ENCODE measurements at regions not wholly inside any gene's neighbourhood (a gene's known extent, or its start where the extent isn't known, plus 50 kb on each side); places are given as distances from the start of the nearest gene placed in this dataset.

GRCh38 chr9:36738318-36738976 is 165.8 kb downstream of the MELK start:
- no peak for DNase-seq
- H3K27me3 ChIP-seq (replicated peaks in 2 of 5; ENCODE audit: control insufficient read depth in 4 of 5, insufficient read depth in 5 of 5, low read length in 4 of 5), result peaks cover 0 to 36% (median 18%) of the 10 kb centered on the region in 5 experiments

GRCh38 chr9:36739373-36740116 is 166.8 kb downstream of the MELK start:
- CTCF ChIA-PET, result interaction anchor here (1.6 kb wide), 1 partner anchor 11 kb away, joined by 6 read pairs; no protein-coding TSS in a partner anchor
- POLR2A ChIA-PET, result no interaction called here
- 2% methylated on average over 34 of the region's 47 CpGs for WGBS (ENCODE audit: insufficient coverage)
- peak overlapping the region in 3 of 7 experiments; percentile 33 to 64 (median 54) for H3K4me3 ChIP-seq (ENCODE audit: control insufficient read depth in 1 of 7, extremely low read depth in 1 of 7, insufficient read depth in 4 of 7, low read depth in 2 of 7, low read length in 6 of 7)
- H3K9me3 ChIP-seq (ENCODE audit: control extremely low read depth in 1 of 5, control insufficient read depth in 4 of 5, insufficient read depth in 2 of 5, low read depth in 1 of 5, low read length in 4 of 5), result no peaks in the 10 kb centered on the region
- peaks cover 0 to 41% (median 18%) of the 10 kb centered on the region in 5 experiments for H3K27me3 ChIP-seq (replicated peaks in 2 of 5; ENCODE audit: control insufficient read depth in 4 of 5, insufficient read depth in 5 of 5, low read length in 4 of 5)
- H3K4me1 ChIP-seq (ENCODE audit: control extremely low read depth in 1 of 4, control insufficient read depth in 4 of 4, insufficient read depth in 4 of 4, low read length in 3 of 4), result peaks cover 0 to 10% (median 7%) of the 10 kb centered on the region in 4 experiments
- peak in 2 of 3 donors; percentile 26 to 43 for DNase-seq
- H3K27ac ChIP-seq (ENCODE audit: insufficient read depth in 1 of 2, low read depth in 1 of 2, low read length in 2 of 2, poor library complexity in 1 of 2, severe bottlenecking in 2 of 2), result no peak overlapping the region
- no peaks in the 10 kb centered on the region for H3K36me3 ChIP-seq (ENCODE audit: control insufficient read depth in 4 of 4, insufficient read depth in 4 of 4, low read length in 3 of 4)

More at GRCh38 chr9:36738318-36738976, 165.8 kb downstream of the MELK start:
- H3K36me3 ChIP-seq (ENCODE audit: control insufficient read depth in 4 of 4, insufficient read depth in 4 of 4, low read length in 3 of 4), result no peaks in the 10 kb centered on the region
- WGBS (ENCODE audit: insufficient coverage), result 84% methylated on average over 6 of the region's 11 CpGs
- CTCF ChIA-PET, result interaction anchor here (1.0 to 1.6 kb wide), 2 partner anchors 9 to 104 kb away, joined by 3 to 6 read pairs; no protein-coding TSS in a partner anchor
- POLR2A ChIA-PET, result no interaction called here
- no peaks in the 10 kb centered on the region for H3K9me3 ChIP-seq (ENCODE audit: control extremely low read depth in 1 of 5, control insufficient read depth in 4 of 5, insufficient read depth in 2 of 5, low read depth in 1 of 5, low read length in 4 of 5)
- H3K4me1 ChIP-seq (ENCODE audit: control extremely low read depth in 1 of 4, control insufficient read depth in 4 of 4, insufficient read depth in 4 of 4, low read length in 3 of 4), result peaks cover 0 to 10% (median 7%) of the 10 kb centered on the region in 4 experiments
- no peak overlapping the region for H3K4me3 ChIP-seq (ENCODE audit: control insufficient read depth in 1 of 7, extremely low read depth in 1 of 7, insufficient read depth in 4 of 7, low read depth in 2 of 7, low read length in 6 of 7)
- H3K27ac ChIP-seq (ENCODE audit: insufficient read depth in 1 of 2, low read depth in 1 of 2, low read length in 2 of 2, poor library complexity in 1 of 2, severe bottlenecking in 2 of 2), result no peak overlapping the region

GRCh38 chr9:36742264-36742663 is 169.6 kb downstream of the MELK start:
- POLR2A ChIA-PET, result no interaction called here
- CTCF ChIA-PET, result interaction anchor here (0.8 to 2.0 kb wide), 2 partner anchors 9 to 17 kb away, joined by 4 read pairs; no protein-coding TSS in a partner anchor

GRCh38 chr9:36744678-36745077 is 172.0 kb downstream of the MELK start:
- 88% methylated on average over 3 of the region's 3 CpGs for WGBS (ENCODE audit: insufficient coverage)
- Histone ChIP-seq H3K9me3 (ENCODE audit: control extremely low read depth in 1 of 5, control insufficient read depth in 4 of 5, insufficient read depth in 2 of 5, low read depth in 1 of 5, low read length in 4 of 5) (no peaks in the 10 kb centered on the region), H3K27ac (ENCODE audit: insufficient read depth in 1 of 2, low read depth in 1 of 2, low read length in 2 of 2, poor library complexity in 1 of 2, severe bottlenecking in 2 of 2) (no peak overlapping the region), H3K36me3 (ENCODE audit: control insufficient read depth in 4 of 4, insufficient read depth in 4 of 4, low read length in 3 of 4) (no peaks in the 10 kb centered on the region), H3K4me3 (ENCODE audit: control insufficient read depth in 1 of 7, extremely low read depth in 1 of 7, insufficient read depth in 4 of 7, low read depth in 2 of 7, low read length in 6 of 7) (no peak overlapping the region), H3K4me1 (ENCODE audit: control extremely low read depth in 1 of 4, control insufficient read depth in 4 of 4, insufficient read depth in 4 of 4, low read length in 3 of 4) (peaks cover 0 to 6% (median 4%) of the 10 kb centered on the region in 4 experiments), H3K27me3 (replicated peaks in 2 of 5; ENCODE audit: control insufficient read depth in 4 of 5, insufficient read depth in 5 of 5, low read length in 4 of 5) (peaks cover 0 to 31% (median 10%) of the 10 kb centered on the region in 5 experiments)
- ChIA-PET POLR2A (no interaction called here), CTCF (no interaction called here)
- no peak for DNase-seq

More at GRCh38 chr9:36742264-36742663, 169.6 kb downstream of the MELK start:
- Histone ChIP-seq H3K4me1 (ENCODE audit: control extremely low read depth in 1 of 4, control insufficient read depth in 4 of 4, insufficient read depth in 4 of 4, low read length in 3 of 4) (peaks cover 0 to 10% (median 7%) of the 10 kb centered on the region in 4 experiments), H3K4me3 (ENCODE audit: control insufficient read depth in 1 of 7, extremely low read depth in 1 of 7, insufficient read depth in 4 of 7, low read depth in 2 of 7, low read length in 6 of 7) (no peak overlapping the region), H3K9me3 (ENCODE audit: control extremely low read depth in 1 of 5, control insufficient read depth in 4 of 5, insufficient read depth in 2 of 5, low read depth in 1 of 5, low read length in 4 of 5) (no peaks in the 10 kb centered on the region), H3K27me3 (replicated peaks in 2 of 5; ENCODE audit: control insufficient read depth in 4 of 5, insufficient read depth in 5 of 5, low read length in 4 of 5) (peaks cover 0 to 48% (median 13%) of the 10 kb centered on the region in 5 experiments), H3K36me3 (ENCODE audit: control insufficient read depth in 4 of 4, insufficient read depth in 4 of 4, low read length in 3 of 4) (no peaks in the 10 kb centered on the region), H3K27ac (ENCODE audit: insufficient read depth in 1 of 2, low read depth in 1 of 2, low read length in 2 of 2, poor library complexity in 1 of 2, severe bottlenecking in 2 of 2) (no peak overlapping the region)
- 75% methylated on average over 4 of the region's 5 CpGs for WGBS (ENCODE audit: insufficient coverage)
- DNase-seq, result no peak

GRCh38 chr9:36745977-36746376 is 173.3 kb downstream of the MELK start:
- H3K27me3 ChIP-seq (replicated peaks in 2 of 5; ENCODE audit: control insufficient read depth in 4 of 5, insufficient read depth in 5 of 5, low read length in 4 of 5), result peaks cover 0 to 20% (median 5%) of the 10 kb centered on the region in 5 experiments
- H3K4me1 ChIP-seq (ENCODE audit: control extremely low read depth in 1 of 4, control insufficient read depth in 4 of 4, insufficient read depth in 4 of 4, low read length in 3 of 4), result no peaks in the 10 kb centered on the region
- 95% methylated on average over 10 of the region's 11 CpGs for WGBS (ENCODE audit: insufficient coverage)
- H3K27ac ChIP-seq (ENCODE audit: insufficient read depth in 1 of 2, low read depth in 1 of 2, low read length in 2 of 2, poor library complexity in 1 of 2, severe bottlenecking in 2 of 2), result no peak overlapping the region
- no peak for DNase-seq
- ChIA-PET POLR2A (no interaction called here), CTCF (no interaction called here)
- no peaks in the 10 kb centered on the region for H3K9me3 ChIP-seq (ENCODE audit: control extremely low read depth in 1 of 5, control insufficient read depth in 4 of 5, insufficient read depth in 2 of 5, low read depth in 1 of 5, low read length in 4 of 5)
- H3K4me3 ChIP-seq (ENCODE audit: control insufficient read depth in 1 of 7, extremely low read depth in 1 of 7, insufficient read depth in 4 of 7, low read depth in 2 of 7, low read length in 6 of 7), result no peak overlapping the region
- no peaks in the 10 kb centered on the region for H3K36me3 ChIP-seq (ENCODE audit: control insufficient read depth in 4 of 4, insufficient read depth in 4 of 4, low read length in 3 of 4)

- DNase-seq, result no peak
- 56% methylated on average over 2 of the region's 3 CpGs for WGBS (ENCODE audit: insufficient coverage)
- Histone ChIP-seq H3K9me3 (ENCODE audit: control extremely low read depth in 1 of 5, control insufficient read depth in 4 of 5, insufficient read depth in 2 of 5, low read depth in 1 of 5, low read length in 4 of 5) (no peaks in the 10 kb centered on the region), H3K36me3 (ENCODE audit: control insufficient read depth in 4 of 4, insufficient read depth in 4 of 4, low read length in 3 of 4) (no peaks in the 10 kb centered on the region), H3K4me3 (ENCODE audit: control insufficient read depth in 1 of 7, extremely low read depth in 1 of 7, insufficient read depth in 4 of 7, low read depth in 2 of 7, low read length in 6 of 7) (no peak overlapping the region), H3K4me1 (ENCODE audit: control extremely low read depth in 1 of 4, control insufficient read depth in 4 of 4, insufficient read depth in 4 of 4, low read length in 3 of 4) (no peaks in the 10 kb centered on the region), H3K27me3 (replicated peaks in 2 of 5; ENCODE audit: control insufficient read depth in 4 of 5, insufficient read depth in 5 of 5, low read length in 4 of 5) (peaks cover 0 to 18% (median 8%) of the 10 kb centered on the region in 5 experiments), H3K27ac (ENCODE audit: insufficient read depth in 1 of 2, low read depth in 1 of 2, low read length in 2 of 2, poor library complexity in 1 of 2, severe bottlenecking in 2 of 2) (no peak overlapping the region)
- ChIA-PET CTCF (interaction anchor here (1.3 kb wide), 1 partner anchor 18 kb away, joined by 3 read pairs; no protein-coding TSS in a partner anchor), POLR2A (no interaction called here)
These were observed 173.7 kb downstream of the MELK start for GRCh38 chr9:36746415-36746814.

Measured in common myeloid progenitor, CD34-positive (primary cell).